ENCODE measurements at regions not wholly inside any gene's neighbourhood (a gene's known extent, or its start where the extent isn't known, plus 50 kb on each side); places are given as distances from the start of the nearest gene placed in this dataset.

DNA sequence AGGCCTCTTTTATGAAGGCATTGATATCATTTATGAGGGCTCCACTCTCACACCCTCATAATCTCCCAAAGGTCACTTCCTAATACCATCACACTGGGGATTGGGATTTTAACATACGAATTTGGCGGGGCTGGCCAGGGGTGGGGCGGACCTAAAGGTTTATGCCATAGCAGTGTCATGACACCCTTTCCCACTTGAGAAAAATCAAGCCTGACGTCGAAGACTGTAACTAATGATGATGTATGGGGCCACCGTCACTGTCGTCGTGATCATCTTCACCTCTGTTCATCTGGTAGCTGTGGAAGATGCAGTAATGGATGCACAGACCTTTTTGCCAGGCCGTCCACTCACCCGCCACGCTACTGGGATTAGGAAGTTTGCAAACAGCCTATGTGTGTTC lies 912.1 kb downstream of the TBC1D22A start:
- TF ChIP-seq, protein P1, sequence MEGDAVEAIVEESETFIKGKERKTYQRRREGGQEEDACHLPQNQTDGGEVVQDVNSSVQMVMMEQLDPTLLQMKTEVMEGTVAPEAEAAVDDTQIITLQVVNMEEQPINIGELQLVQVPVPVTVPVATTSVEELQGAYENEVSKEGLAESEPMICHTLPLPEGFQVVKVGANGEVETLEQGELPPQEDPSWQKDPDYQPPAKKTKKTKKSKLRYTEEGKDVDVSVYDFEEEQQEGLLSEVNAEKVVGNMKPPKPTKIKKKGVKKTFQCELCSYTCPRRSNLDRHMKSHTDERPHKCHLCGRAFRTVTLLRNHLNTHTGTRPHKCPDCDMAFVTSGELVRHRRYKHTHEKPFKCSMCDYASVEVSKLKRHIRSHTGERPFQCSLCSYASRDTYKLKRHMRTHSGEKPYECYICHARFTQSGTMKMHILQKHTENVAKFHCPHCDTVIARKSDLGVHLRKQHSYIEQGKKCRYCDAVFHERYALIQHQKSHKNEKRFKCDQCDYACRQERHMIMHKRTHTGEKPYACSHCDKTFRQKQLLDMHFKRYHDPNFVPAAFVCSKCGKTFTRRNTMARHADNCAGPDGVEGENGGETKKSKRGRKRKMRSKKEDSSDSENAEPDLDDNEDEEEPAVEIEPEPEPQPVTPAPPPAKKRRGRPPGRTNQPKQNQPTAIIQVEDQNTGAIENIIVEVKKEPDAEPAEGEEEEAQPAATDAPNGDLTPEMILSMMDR (IDR thresholded peaks at IDR 0.05), result no peak
- TF ChIP-seq EP300 (IDR thresholded peaks at IDR 0.05) (no peak), POLR2AphosphoS5 (IDR thresholded peaks at IDR 0.05) (no peak)
